Body of pancreas (tissue), 4 donors: ENCODE measurements at regions not wholly inside any gene's neighbourhood (a gene's known extent, or its start where the extent isn't known, plus 50 kb on each side); places are given as distances from the start of the nearest gene placed in this dataset.

Experiments
- ATAC-seq: fragments of 150-250 bp; one replicate; pipeline ENCODE4 v1.9.1; 2016
- DNase-seq, 4 donors: peaks; one replicate each; pipeline ENCODE4 v3.0.0-alpha.2; 2019
- H3K27ac ChIP-seq, 4 donors: fragments of 200-600 bp; sonication (generic); 1 replicate in 3 of 4; 2 replicates in 1 of 4; pipeline versions ENCODE4 v1.5.1 to v1.6.1; 2016 to 2019; ENCODE audit warnings: mild to moderate bottlenecking in 1 of 4, mixed read lengths in 1 of 4, moderate library complexity in 1 of 4
- H3K27me3 ChIP-seq, 2 donors: fragments of 200-600 bp; sonication (generic); one replicate each; pipeline ENCODE4 v1.6.0; 2016; ENCODE audit warnings: mild to moderate bottlenecking in 1 of 2
- H3K36me3 ChIP-seq, 2 donors: fragments of 200-600 bp; sonication (generic); replicated peaks in 1 of 2; 2 replicates each; pipeline ENCODE4 v1.5.1; 2016; ENCODE audit warnings: low read depth in 2 of 2; ENCODE audit not compliant: insufficient read depth in 1 of 2
- H3K4me1 ChIP-seq: fragments of 200-600 bp; sonication (generic); one replicate; pipeline ENCODE4 v1.6.0; 2016
- H3K4me3 ChIP-seq, 2 donors: fragments of 200-600 bp; sonication (generic); 1 replicate in 1 of 2; 2 replicates in 1 of 2; pipeline ENCODE4 v1.5.1; 2016 to 2019
- H3K9me3 ChIP-seq, 3 donors: fragments of 200-600 bp; sonication (generic); 1 replicate in 2 of 3; 2 replicates in 1 of 3; pipeline ENCODE4 v1.5.1; 2016
- CTCF ChIP-seq, 7 experiments: fragments of 450-650 bp in 4 of 7; fragments of 200-600 bp in 3 of 7; sonication (generic) in 3 of 7; IDR thresholded peaks; one replicate each; pipeline ENCODE4 v1.5.1; 2016 to 2019; ENCODE audit warnings: antibody characterized with exemption in 7 of 7
- POLR2A ChIP-seq, 3 donors: fragments of 450-650 bp; IDR thresholded peaks; one replicate each; pipeline ENCODE4 v1.6.1; 2016; ENCODE audit warnings: antibody characterized with exemption in 3 of 3, mild to moderate bottlenecking in 2 of 3
- WGBS, 2 donors: methylation state at CpG; one replicate each; pipeline ENCODE4 v1.1.5; 2017; 5-methylcytosine and 5-hydroxymethylcytosine counted together
- intact Hi-C: fragments of 100-400 bp; cut with DNase I; formaldehyde crosslinking; loops from one replicate; pipeline ENCODE4 v1.15.1; 2023

DNA sequence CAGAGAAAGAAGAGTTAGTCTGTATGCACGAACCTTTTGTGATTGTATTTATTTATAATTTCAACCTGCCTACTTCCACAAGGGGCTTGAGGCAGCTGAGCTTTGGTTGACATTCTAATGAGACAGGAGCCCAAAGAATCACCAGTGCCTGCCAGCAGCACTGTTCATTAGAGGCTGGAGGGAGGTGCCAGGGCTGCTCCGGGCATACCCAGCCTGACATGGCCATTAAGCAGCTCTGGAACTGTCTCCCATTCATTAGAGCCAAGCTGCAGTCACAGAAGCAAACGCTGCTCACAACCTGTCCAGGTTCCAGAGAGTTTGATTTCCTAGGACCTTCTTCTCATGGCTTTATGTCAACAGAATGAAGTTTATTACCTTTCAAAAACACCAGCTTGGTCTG lies 425.5 kb downstream of the RFC3 start:
- no peak overlapping the region for H3K27ac ChIP-seq
- no peaks in the 10 kb centered on the region for H3K36me3 ChIP-seq
- 27 to 34% methylated on average over 3 of the region's 3 CpGs for WGBS, 2 donors
- ATAC-seq, result no peak
- H3K9me3 ChIP-seq, result no peaks in the 10 kb centered on the region
- no peaks in the 10 kb centered on the region for H3K27me3 ChIP-seq
- no peak overlapping the region for H3K4me3 ChIP-seq
- intact Hi-C loops, result no loop called here
- no peak for DNase-seq
- no peaks in the 10 kb centered on the region for H3K4me1 ChIP-seq
- no peak for TF ChIP-seq POLR2A (IDR thresholded peaks at IDR 0.05)
- TF ChIP-seq CTCF (IDR thresholded peaks at IDR 0.05), result no peak

GRCh38 chr13:34246511-34246910 lies 428.6 kb downstream of the RFC3 start:
- no peak for TF ChIP-seq CTCF (IDR thresholded peaks at IDR 0.05)
- TF ChIP-seq POLR2A (IDR thresholded peaks at IDR 0.05), result no peak
- ATAC-seq (no peak), DNase-seq (no peak)
- Histone ChIP-seq H3K36me3 (no peaks in the 10 kb centered on the region), H3K27ac (no peak overlapping the region), H3K4me1 (no peaks in the 10 kb centered on the region), H3K9me3 (no peaks in the 10 kb centered on the region), H3K27me3 (no peaks in the 10 kb centered on the region), H3K4me3 (no peak overlapping the region)
- intact Hi-C loops, result no loop called here
- 84 to 92% methylated on average over 2 of the region's 2 CpGs for WGBS, 2 donors

DNA sequence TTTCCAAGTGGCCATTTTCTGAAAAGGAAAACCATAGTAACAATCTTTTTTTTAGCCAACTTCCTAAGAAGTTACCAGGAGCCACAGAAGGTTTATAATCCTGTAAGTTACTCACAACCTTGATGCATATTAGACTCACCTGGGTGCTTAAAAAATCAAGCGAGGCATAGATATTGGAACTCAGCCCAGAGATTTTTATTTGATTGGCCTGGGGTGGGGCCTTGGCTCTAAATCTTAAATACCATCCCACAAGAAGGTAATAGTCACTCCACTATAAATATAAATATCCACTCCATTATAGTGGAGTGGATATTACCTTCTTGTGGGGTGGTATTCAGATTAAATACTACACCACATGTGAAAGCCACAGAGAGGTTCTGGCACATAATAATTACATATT lies 429.6 kb downstream of the RFC3 start:
- intact Hi-C loops, result no loop called here
- no peak for TF ChIP-seq POLR2A (IDR thresholded peaks at IDR 0.05)
- no peak for TF ChIP-seq CTCF (IDR thresholded peaks at IDR 0.05)
- Histone ChIP-seq H3K27ac (no peak overlapping the region), H3K4me1 (no peaks in the 10 kb centered on the region), H3K27me3 (no peaks in the 10 kb centered on the region), H3K4me3 (no peak overlapping the region), H3K36me3 (no peaks in the 10 kb centered on the region), H3K9me3 (no peaks in the 10 kb centered on the region)
- ATAC-seq (no peak), DNase-seq (no peak)
- WGBS, 2 donors, result 39 to 52% methylated on average over 1 of the region's 1 CpG

DNA sequence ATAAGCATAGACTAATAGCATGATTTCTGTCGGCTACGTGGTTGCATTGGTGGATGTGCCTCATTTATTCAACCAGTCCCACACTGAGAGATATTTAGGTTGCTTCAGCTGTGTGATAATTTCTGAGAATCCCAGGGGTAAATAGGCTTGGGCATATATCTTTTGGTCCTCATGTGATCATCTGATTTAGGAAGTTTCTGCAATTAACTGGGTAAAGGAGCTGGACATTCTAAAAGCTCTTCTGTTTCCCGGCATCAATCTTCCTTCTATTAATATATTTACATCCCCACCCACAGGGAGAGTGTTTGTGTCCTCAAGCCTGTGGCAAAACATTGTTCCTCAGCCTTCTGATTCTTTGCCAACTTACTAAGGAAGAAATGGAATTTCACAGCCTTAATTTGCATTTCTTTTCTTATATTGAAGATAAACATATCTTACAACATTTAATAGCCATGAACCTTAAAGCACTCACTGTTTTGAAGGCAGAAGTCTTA lies 431.6 kb downstream of the RFC3 start:
- H3K4me3 ChIP-seq, result no peak overlapping the region
- no peaks in the 10 kb centered on the region for H3K36me3 ChIP-seq
- DNase-seq, result no peak
- H3K9me3 ChIP-seq, result no peaks in the 10 kb centered on the region
- TF ChIP-seq POLR2A (IDR thresholded peaks at IDR 0.05), result no peak
- no peak for TF ChIP-seq CTCF (IDR thresholded peaks at IDR 0.05)
- H3K27ac ChIP-seq, result no peak overlapping the region
- no peaks in the 10 kb centered on the region for H3K4me1 ChIP-seq
- no peak for ATAC-seq
- WGBS, 2 donors, result 84 to 88% methylated on average over 3 of the region's 3 CpGs
- H3K27me3 ChIP-seq, result no peaks in the 10 kb centered on the region
- intact Hi-C loops, result no loop called here

- H3K4me3 ChIP-seq, result no peak overlapping the region
- H3K4me1 ChIP-seq, result no peaks in the 10 kb centered on the region
- intact Hi-C loops, result no loop called here
- 80 to 84% methylated on average over 3 of the region's 3 CpGs for WGBS, 2 donors
- H3K27ac ChIP-seq, result no peak overlapping the region
- no peaks in the 10 kb centered on the region for H3K9me3 ChIP-seq
- H3K27me3 ChIP-seq, result no peaks in the 10 kb centered on the region
- DNase-seq (no peak), ATAC-seq (no peak)
- TF ChIP-seq POLR2A (IDR thresholded peaks at IDR 0.05), result no peak
- no peak for TF ChIP-seq CTCF (IDR thresholded peaks at IDR 0.05)
- H3K36me3 ChIP-seq, result no peaks in the 10 kb centered on the region
These were observed 432.3 kb downstream of the RFC3 start for GRCh38 chr13:34250151-34250670.
